ENCODE measurements at regions not wholly inside any gene's neighbourhood (a gene's known extent, or its start where the extent isn't known, plus 50 kb on each side); places are given as distances from the start of the nearest gene placed in this dataset.
"Not testable (repeated sequence)": the region's sequence is repeated elsewhere in the genome, so short reads cannot be mapped to it uniquely, and the experiment has no call there.

DNA sequence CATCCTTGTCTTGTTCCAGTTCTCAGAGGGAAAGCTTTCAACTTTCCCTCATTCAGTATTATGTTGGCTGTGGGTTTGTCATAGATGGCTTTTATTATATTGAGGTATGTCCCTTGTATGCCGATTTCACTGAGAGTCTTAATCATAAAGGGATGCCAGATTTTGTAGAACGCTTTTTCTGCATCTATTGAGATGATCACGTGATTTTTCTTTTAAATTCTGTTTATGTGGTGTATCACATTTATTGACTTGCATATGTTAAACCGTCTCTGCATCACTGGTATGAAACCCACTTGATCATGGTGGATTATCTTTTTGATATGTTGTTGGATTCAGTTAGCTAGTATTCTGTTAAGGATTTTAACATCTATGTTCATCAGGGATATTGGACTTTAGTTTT, 313.7 kb upstream of the AMOT start:
- not testable (repeated sequence) for TF ChIP-seq CTCF, POLR2A, POLR2AphosphoS5 (IDR thresholded peaks at IDR 0.05)
